Suppressor macrophage treated with lipopolysaccharide for 1 hour (primary cell): ENCODE measurements at regions not wholly inside any gene's neighbourhood (a gene's known extent, or its start where the extent isn't known, plus 50 kb on each side); places are given as distances from the start of the nearest gene placed in this dataset.

Experiments
- DNase-seq, 3 donors: peaks; one replicate each; pipeline ENCODE4 v3.0.0-alpha.2; 2020 to 2022

DNA sequence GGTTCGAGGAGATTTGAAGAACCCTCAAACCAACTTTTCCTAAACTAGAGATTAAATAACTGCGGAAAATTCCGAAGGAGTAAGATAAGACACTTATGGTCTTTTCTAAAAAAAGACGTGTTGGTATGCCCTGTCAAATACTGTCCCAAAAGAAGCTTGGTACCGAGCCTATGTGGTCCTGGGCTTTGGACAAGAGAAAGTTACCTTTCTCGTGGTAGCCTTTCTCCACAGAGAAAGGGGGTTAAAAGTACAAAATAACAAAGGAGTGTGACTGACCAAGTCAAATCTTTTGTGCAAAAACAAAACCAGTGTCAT lies 56.2 kb upstream of the JCAD start:
- DNase-seq: no peak

DNA sequence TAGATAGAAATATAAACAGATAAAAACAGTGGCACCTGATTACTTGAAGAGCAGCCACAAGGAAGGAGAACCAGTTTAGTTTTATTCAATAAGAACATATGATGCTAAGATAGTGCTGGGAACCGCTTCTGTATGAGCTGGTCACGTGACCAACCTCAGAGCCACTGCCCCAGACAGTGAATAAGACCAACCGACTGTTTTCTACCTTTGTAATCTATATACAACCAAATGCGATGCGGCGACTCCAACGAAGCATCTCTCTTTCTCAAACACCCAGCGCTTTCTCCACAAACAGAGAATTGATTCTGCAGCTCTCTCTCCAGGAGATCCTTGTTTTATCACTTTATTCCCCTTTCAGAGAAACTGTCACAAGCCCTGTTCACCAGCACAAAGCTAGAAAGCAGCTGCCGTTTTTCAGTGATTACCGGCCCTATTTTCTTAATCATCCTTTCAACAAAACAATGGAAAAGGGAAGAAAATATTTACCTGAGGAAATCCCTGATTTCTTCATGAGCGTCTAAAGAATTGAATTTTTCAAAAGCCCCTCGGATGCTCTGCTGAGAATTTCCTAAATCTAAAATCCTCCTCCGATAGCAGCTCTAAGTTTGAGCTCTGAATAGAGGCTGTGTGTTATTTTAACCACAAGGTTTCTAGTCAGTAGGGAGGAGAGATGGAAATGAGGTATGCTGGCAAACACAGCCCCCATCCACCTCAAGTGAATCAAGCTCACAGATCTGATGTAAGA lies 55.7 kb upstream of the JCAD start:
- DNase-seq: no peak

DNA sequence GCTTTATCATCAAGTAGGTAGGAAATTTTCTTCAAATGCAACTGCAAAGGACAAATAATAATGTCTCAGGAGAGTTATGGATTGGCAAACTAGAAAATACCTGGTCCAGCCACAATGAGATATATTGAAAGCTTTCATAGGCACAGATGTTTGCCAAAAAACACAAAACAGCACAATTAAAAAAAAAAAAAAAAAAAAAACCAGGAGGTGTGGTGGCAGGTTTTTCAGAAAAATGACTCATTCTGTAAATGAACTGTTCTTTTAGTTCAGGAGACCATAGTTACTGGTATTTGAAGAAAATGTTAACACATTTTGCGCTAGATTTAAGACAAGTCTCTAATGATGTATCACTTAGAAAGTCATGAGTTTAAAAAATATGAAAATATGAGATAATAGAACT lies 55.0 kb upstream of the JCAD start:
- DNase-seq: no peak

DNA sequence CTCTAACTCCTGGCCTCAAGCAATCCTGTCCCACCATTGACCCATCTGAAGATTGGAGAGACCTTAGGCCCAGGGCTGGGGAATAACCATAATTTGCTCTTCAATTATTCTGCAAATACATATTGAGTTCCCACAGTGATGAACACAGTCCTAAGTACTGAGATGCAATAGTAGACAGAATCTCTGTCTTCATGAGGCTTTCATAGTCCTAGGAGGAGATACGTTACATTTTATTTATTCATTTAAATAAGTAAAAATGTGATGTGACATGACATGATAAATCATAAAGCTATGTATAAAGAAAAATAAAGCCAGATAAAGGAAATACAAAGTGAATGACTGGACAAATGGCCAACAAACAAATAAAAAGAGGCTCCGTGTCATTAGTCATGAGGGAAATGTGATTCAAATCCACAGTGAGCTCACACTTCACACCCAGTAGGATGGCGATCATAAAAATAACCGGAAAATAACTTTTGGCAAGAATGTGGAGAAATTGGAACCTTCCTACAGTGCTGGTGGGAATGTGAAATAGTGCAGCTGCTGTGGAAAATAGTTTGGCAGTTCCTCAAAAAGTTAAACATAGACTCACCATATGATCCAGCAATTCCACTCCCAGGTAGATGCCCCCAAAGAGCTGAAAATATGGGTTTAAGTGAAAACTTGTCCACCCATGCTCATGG lies 52.1 kb upstream of the JCAD start:
- no peak for DNase-seq
